ENCODE measurements at regions not wholly inside any gene's neighbourhood (a gene's known extent, or its start where the extent isn't known, plus 50 kb on each side); places are given as distances from the start of the nearest gene placed in this dataset.

- H3K4me3 ChIP-seq (ENCODE audit: low read depth, low read length) = no peak overlapping the region
- DNase-seq (ENCODE audit: low read depth) (no peak), FAIRE-seq (no peak)
- H3K36me3 ChIP-seq (ENCODE audit: control insufficient read depth, insufficient read depth, low read length) = no peaks in the 10 kb centered on the region
- H3K27me3 ChIP-seq (ENCODE audit: control insufficient read depth, insufficient read depth, low read length) = no peaks in the 10 kb centered on the region
- TF ChIP-seq CTCF (IDR thresholded peaks at IDR 0.05; ENCODE audit: insufficient read depth, low read length, severe bottlenecking) = no peak
Observed at GRCh38 chr1:67482733-67483482, 52.7 kb upstream of the SERBP1 start.

DNA sequence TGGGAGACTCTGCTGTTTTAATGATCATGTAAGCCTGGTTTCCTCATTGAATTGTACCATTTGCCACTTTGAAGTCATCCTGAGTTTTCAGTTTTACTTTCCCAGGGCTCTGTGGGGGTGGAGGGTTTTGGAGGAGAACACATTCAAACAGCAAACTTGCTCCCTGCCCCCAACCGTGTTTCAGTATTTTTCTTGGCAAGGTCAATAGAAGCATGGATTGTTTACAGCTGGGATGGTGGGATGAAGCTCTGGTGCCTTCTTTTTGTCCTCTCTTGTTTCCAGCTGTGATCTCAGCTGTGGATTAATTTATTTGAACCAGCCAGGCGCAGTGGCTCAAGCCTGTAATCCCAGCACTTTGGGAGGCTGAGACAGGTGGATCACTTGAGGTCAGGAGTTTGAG lies 54.3 kb upstream of the SERBP1 start:
- H3K36me3 ChIP-seq (ENCODE audit: control insufficient read depth, insufficient read depth, low read length) = no peaks in the 10 kb centered on the region
- no peak overlapping the region for H3K4me3 ChIP-seq (ENCODE audit: low read depth, low read length)
- no peaks in the 10 kb centered on the region for H3K27me3 ChIP-seq (ENCODE audit: control insufficient read depth, insufficient read depth, low read length)
- DNase-seq (ENCODE audit: low read depth) (no peak), FAIRE-seq (no peak)
- no peak for TF ChIP-seq CTCF (IDR thresholded peaks at IDR 0.05; ENCODE audit: insufficient read depth, low read length, severe bottlenecking)

DNA sequence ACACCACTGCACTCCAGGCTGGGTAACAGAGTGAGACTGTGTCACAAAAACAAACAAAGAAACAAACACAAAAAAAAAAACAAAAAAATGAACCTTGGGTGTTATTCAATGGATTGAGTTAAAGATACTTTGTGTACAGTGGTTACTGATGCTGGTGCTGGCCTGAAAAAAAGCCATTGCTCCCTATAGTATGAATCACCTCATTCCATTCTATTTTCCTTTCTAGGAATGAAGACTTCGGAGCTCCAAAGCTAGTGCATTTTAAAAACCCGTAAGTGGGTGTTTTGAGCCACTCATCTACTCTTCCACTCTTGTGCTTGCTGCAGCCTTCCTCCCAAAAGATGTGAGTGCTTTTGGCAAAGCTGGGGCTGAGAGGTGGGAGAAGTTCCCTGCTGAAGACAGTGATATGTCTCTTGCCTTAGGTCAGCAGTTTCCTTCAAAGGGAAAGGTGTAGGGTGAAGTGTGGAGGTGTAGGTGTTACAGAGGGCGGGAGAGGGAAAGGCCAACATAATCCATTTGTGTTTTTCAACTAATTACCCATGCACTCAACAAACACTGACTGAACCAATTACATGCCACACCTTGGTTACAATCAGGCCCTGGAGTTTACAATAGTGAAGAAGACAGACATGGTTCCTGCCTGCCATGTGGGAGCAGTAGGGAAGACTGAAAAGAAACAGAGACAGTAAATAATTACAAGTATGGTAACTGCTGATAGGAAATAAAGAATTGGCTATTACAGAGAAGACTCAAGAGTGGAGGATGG lies 55.0 kb upstream of the SERBP1 start:
- Histone ChIP-seq H3K27me3 (ENCODE audit: control insufficient read depth, insufficient read depth, low read length) (no peaks in the 10 kb centered on the region), H3K4me3 (ENCODE audit: low read depth, low read length) (no peak overlapping the region), H3K36me3 (ENCODE audit: control insufficient read depth, insufficient read depth, low read length) (no peaks in the 10 kb centered on the region)
- no peak for TF ChIP-seq CTCF (IDR thresholded peaks at IDR 0.05; ENCODE audit: insufficient read depth, low read length, severe bottlenecking)
- DNase-seq (ENCODE audit: low read depth) (no peak), FAIRE-seq (no peak)

- H3K27me3 ChIP-seq (ENCODE audit: control insufficient read depth, insufficient read depth, low read length) = no peaks in the 10 kb centered on the region
- no peaks in the 10 kb centered on the region for H3K36me3 ChIP-seq (ENCODE audit: control insufficient read depth, insufficient read depth, low read length)
- TF ChIP-seq CTCF (IDR thresholded peaks at IDR 0.05; ENCODE audit: insufficient read depth, low read length, severe bottlenecking) = peak; percentile 51
- no peak overlapping the region for H3K4me3 ChIP-seq (ENCODE audit: low read depth, low read length)
- peak; percentile 65 for DNase-seq (ENCODE audit: low read depth)
- FAIRE-seq = no peak
Observed at GRCh38 chr1:67489643-67490042, 59.4 kb upstream of the SERBP1 start.

- DNase-seq (ENCODE audit: low read depth) = no peak
- Histone ChIP-seq H3K27me3 (ENCODE audit: control insufficient read depth, insufficient read depth, low read length) (no peaks in the 10 kb centered on the region), H3K4me3 (ENCODE audit: low read depth, low read length) (no peak overlapping the region), H3K36me3 (ENCODE audit: control insufficient read depth, insufficient read depth, low read length) (no peaks in the 10 kb centered on the region)
- FAIRE-seq = no peak
- no peak for TF ChIP-seq CTCF (IDR thresholded peaks at IDR 0.05; ENCODE audit: insufficient read depth, low read length, severe bottlenecking)
Observed at GRCh38 chr1:67491280-67491679, 61.1 kb upstream of the SERBP1 start.
